Esophagus squamous epithelium (tissue), 5 donors: ENCODE measurements at regions not wholly inside any gene's neighbourhood (a gene's known extent, or its start where the extent isn't known, plus 50 kb on each side); places are given as distances from the start of the nearest gene placed in this dataset.

Source experiments
- DNase-seq: peaks from one replicate; lab custom pipeline; 2025; lab: John Stamatoyannopoulos, UW
- H3K27ac ChIP-seq, 4 donors: fragments of 200-600 bp; sonication (generic); one replicate each; pipeline ENCODE4 v1.5.1; 2016 to 2019; ENCODE audit warnings: mild to moderate bottlenecking in 1 of 4
- H3K27me3 ChIP-seq, 4 donors: fragments of 200-600 bp; sonication (generic); 1 replicate in 3 of 4; 2 replicates in 1 of 4; pipeline versions ENCODE4 v1.5.1 to v1.6.0; 2017 to 2021; ENCODE audit warnings: antibody characterized with exemption in 1 of 4
- H3K36me3 ChIP-seq, 3 donors: fragments of 200-600 bp; sonication (generic); one replicate each; pipeline ENCODE4 v1.5.1; 2016 to 2019
- H3K4me1 ChIP-seq, 3 donors: fragments of 200-600 bp; sonication (generic); one replicate each; pipeline ENCODE4 v1.5.1; 2017 to 2019
- H3K4me3 ChIP-seq, 4 donors: fragments of 200-600 bp; sonication (generic); 1 replicate in 3 of 4; 2 replicates in 1 of 4; pipeline ENCODE4 v1.5.1; 2016 to 2019; ENCODE audit warnings: mild to moderate bottlenecking in 2 of 4, moderate library complexity in 1 of 4
- H3K9me3 ChIP-seq, 3 donors: fragments of 200-600 bp; sonication (generic); one replicate each; pipeline ENCODE4 v1.5.1; 2016 to 2019
- POLR2A ChIP-seq, 4 donors: fragments of 450-650 bp; IDR thresholded peaks; one replicate each; pipeline ENCODE4 v1.6.1; 2017; ENCODE audit warnings: antibody characterized with exemption in 4 of 4, mild to moderate bottlenecking in 4 of 4, moderate library complexity in 3 of 4
- WGBS, 2 donors: methylation state at CpG; one replicate each; pipeline ENCODE4 v1.1.5; 2018; 5-methylcytosine and 5-hydroxymethylcytosine counted together
- intact Hi-C: fragments of 100-400 bp; cut with DNase I; formaldehyde crosslinking; loops from one replicate; pipeline ENCODE4 v1.15.0; 2022
- TF ChIP-seq, protein P1 (sequence below), 6 experiments: fragments of 450-650 bp in 4 of 6; fragments of 200-600 bp in 2 of 6; sonication (generic) in 2 of 6; IDR thresholded peaks; one replicate each; pipeline ENCODE4 v1.5.1; 2016 to 2019; ENCODE audit warnings: antibody characterized with exemption in 6 of 6, mild to moderate bottlenecking in 4 of 6, moderate library complexity in 4 of 6
- donor health status: DM: yes; HTN: yes; CAD: no.

DNA sequence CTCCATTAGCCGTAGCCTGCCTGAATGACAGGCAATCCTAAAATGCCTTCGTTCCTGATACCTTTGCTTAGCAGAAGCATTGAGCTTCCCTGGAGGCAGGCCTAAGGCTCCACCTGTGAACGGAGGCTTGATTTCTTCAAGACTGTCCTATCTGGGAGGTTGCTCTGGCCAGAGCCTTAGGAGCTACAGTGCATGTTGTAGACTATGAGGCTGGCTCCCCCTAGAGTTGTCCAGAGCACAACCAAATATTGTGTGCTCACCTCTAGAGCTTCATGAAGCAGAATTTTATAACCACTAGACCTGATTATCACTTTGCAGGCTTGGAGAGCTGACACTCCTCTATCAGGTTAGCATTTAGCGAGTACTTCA, 217.8 kb downstream of the MAFB start:
- Histone ChIP-seq H3K4me1 (peaks cover 0 to 15% (median 6%) of the 10 kb centered on the region in 3 donors), H3K9me3 (no peaks in the 10 kb centered on the region), H3K36me3 (no peaks in the 10 kb centered on the region), H3K4me3 (no peak overlapping the region), H3K27me3 (no peaks in the 10 kb centered on the region), H3K27ac (peak overlapping the region in 2 of 4 donors; percentile 64 to 70)
- no peak for DNase-seq
- TF ChIP-seq, protein P1, sequence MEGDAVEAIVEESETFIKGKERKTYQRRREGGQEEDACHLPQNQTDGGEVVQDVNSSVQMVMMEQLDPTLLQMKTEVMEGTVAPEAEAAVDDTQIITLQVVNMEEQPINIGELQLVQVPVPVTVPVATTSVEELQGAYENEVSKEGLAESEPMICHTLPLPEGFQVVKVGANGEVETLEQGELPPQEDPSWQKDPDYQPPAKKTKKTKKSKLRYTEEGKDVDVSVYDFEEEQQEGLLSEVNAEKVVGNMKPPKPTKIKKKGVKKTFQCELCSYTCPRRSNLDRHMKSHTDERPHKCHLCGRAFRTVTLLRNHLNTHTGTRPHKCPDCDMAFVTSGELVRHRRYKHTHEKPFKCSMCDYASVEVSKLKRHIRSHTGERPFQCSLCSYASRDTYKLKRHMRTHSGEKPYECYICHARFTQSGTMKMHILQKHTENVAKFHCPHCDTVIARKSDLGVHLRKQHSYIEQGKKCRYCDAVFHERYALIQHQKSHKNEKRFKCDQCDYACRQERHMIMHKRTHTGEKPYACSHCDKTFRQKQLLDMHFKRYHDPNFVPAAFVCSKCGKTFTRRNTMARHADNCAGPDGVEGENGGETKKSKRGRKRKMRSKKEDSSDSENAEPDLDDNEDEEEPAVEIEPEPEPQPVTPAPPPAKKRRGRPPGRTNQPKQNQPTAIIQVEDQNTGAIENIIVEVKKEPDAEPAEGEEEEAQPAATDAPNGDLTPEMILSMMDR (IDR thresholded peaks at IDR 0.05): peak in 3 of 6 experiments; percentile 14 to 52 (median 33)
- TF ChIP-seq POLR2A (IDR thresholded peaks at IDR 0.05): no peak
- 76 to 83% methylated on average over 3 to 4 of the region's 4 CpGs for WGBS, 2 donors
- intact Hi-C loops: no loop called here

DNA sequence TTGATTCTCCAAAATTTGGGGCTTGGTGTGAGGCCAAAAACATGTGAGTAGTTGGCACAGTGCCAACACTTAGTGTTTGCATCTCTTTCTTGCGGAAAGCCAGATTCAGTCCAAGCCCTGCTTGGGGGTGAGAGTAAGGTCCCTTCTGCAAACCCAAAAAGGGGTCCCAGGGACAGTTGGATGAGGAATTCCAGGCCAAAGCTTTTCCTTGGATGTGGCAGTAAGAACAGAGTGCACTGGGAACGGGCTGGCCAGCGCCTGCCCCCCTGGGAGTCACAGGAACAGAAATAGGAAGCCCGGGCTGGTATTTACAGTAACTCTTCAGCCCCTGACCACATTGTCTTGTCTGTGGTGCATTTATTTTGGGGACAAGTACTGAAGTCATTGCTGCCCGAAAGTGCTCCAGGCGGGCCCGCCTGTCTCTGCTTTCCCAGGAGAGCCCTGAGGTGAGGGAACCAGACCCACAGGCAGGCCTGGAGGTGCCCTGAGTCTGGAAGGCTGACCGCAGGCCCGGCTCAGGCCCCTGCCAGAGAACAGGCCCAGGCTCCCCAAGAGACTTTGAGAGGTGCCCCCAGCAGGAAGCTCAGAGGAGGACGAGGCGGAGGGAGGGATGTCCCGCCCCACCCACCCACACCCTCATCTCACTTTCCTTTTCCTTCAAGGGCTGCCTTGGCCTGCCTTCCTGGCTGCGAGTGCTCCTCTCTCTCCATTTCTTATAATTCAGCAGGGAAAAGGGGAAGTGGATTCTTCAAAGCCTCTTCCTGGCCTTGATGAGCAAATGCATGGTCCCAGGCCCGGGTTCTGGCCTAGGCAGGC, 218.4 kb downstream of the MAFB start:
- TF ChIP-seq, protein P1 (IDR thresholded peaks at IDR 0.05): no peak
- TF ChIP-seq POLR2A (IDR thresholded peaks at IDR 0.05): no peak
- 52 to 75% methylated on average over 7 of the region's 14 CpGs for WGBS, 2 donors
- no peak for DNase-seq

DNA sequence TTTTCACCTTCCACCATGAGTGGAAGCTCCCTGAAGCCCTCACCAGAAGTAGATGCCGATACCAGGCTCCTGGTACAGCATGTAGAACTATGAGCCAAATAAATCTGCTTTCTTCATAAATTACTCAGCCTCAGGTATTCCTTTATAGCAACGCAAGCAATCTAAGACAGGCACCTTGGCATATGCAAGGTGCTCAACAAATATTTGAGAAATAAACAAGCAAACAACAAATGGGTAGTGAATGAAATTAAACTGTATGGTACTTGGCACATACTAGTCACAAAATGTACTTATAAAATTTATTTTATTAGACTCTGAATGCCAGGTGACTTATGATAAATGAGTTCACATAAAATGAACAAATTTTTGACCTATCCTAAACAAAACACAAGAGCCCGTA, 220.3 kb downstream of the MAFB start:
- Histone ChIP-seq H3K4me3 (no peak overlapping the region), H3K4me1 (peaks cover 0 to 15% (median 6%) of the 10 kb centered on the region in 3 donors), H3K36me3 (no peaks in the 10 kb centered on the region), H3K27me3 (no peaks in the 10 kb centered on the region), H3K27ac (no peak overlapping the region), H3K9me3 (no peaks in the 10 kb centered on the region)
- TF ChIP-seq, protein P1 (IDR thresholded peaks at IDR 0.05): no peak
- TF ChIP-seq POLR2A (IDR thresholded peaks at IDR 0.05): no peak
- DNase-seq: no peak
- 93 to 95% methylated on average over 3 of the region's 3 CpGs for WGBS, 2 donors
- intact Hi-C loops: no loop called here

More for the DNA sequence above, 218.4 kb downstream of the MAFB start:
- Histone ChIP-seq H3K4me1 (peaks cover 0 to 15% (median 6%) of the 10 kb centered on the region in 3 donors), H3K4me3 (no peak overlapping the region), H3K9me3 (no peaks in the 10 kb centered on the region), H3K27me3 (no peaks in the 10 kb centered on the region), H3K27ac (peak overlapping the region in 2 of 4 donors; percentile 64 to 70), H3K36me3 (no peaks in the 10 kb centered on the region)
- intact Hi-C loops: no loop called here

DNA sequence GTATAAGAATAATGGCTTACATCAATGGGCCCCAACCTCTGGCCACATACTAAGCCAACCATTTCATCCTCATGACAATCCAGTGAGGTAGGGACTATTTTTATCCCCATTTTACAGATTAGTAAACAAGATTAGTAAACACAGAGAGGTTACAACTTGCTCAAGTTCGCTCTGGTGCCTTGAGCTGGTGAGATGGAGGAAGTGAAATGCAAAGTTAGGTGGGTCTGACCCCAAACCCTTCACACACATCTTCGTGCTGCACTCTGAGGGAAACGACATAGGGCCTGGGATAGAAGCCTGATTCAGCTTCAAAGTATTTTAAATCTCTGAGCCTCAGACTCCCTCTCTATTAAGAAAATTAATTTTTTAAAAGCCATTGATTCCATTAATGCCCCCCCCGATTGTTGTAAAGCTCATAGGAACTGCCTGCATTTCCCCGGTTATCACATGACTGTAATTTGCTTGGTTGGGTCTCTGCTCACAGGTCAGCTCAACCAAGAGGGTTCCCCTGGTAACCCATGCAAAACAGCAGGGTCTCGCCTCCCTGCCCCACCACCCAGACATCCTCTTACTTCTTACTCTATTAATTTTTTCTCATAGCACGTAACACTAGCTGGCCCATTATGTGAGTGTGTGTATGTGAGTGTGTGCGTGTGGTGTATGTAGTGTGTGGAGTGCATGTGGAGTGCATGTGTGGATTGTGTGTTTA, 221.2 kb downstream of the MAFB start:
- Histone ChIP-seq H3K27me3 (no peaks in the 10 kb centered on the region), H3K4me1 (peaks cover 0 to 24% (median 6%) of the 10 kb centered on the region in 3 donors), H3K36me3 (no peaks in the 10 kb centered on the region), H3K9me3 (no peaks in the 10 kb centered on the region), H3K27ac (no peak overlapping the region), H3K4me3 (no peak overlapping the region)
- intact Hi-C loops: no loop called here
- 82 to 89% methylated on average over 8 of the region's 8 CpGs for WGBS, 2 donors
- no peak for DNase-seq
- TF ChIP-seq POLR2A (IDR thresholded peaks at IDR 0.05): no peak

DNA sequence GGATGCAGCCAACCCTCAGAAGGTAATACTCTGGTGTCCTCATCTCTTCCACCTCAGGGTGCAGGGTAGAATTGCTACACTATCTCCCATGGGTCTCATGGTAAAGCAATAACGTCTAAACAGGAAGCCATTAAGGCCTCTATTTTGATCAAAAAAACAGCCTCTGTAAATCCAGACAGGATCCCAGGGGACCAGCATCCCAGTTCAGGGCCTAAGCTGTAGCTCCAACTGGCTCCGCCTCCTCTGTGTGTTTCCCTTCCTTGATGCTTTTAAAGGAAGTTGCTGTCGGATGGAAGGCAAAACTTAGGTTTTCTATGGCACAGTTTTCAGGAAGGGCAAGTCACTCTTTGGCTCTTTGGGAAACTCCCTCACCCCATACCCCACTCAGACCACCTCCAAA, 222.0 kb downstream of the MAFB start:
- H3K27me3 ChIP-seq: no peaks in the 10 kb centered on the region
- DNase-seq: no peak
- 57 to 66% methylated on average over 3 of the region's 3 CpGs for WGBS, 2 donors
- no peak overlapping the region for H3K4me3 ChIP-seq
- TF ChIP-seq POLR2A (IDR thresholded peaks at IDR 0.05): no peak
- TF ChIP-seq, protein P1 (IDR thresholded peaks at IDR 0.05): no peak
- intact Hi-C loops: no loop called here
- H3K9me3 ChIP-seq: no peaks in the 10 kb centered on the region
- no peaks in the 10 kb centered on the region for H3K36me3 ChIP-seq
- H3K4me1 ChIP-seq: peaks cover 0 to 25% (median 6%) of the 10 kb centered on the region in 3 donors
- H3K27ac ChIP-seq: no peak overlapping the region
